ENCODE measurements at regions not wholly inside any gene's neighbourhood (a gene's known extent, or its start where the extent isn't known, plus 50 kb on each side); places are given as distances from the start of the nearest gene placed in this dataset.

GRCh38 chr6:168192901-168193815, 114.1 kb upstream of the FRMD1 start:
- Histone ChIP-seq H3K27ac (ENCODE audit: control insufficient read depth, insufficient read depth, low read length) (no peak overlapping the region), H3K36me3 (ENCODE audit: control insufficient read depth in 2 of 2, extremely low read depth in 1 of 2, insufficient read depth in 2 of 2, low read length in 2 of 2) (no peaks in the 10 kb centered on the region), H3K9me3 (ENCODE audit: control insufficient read depth, low read depth, low read length) (no peaks in the 10 kb centered on the region), H3K27me3 (ENCODE audit: control insufficient read depth, extremely low read depth, insufficient read depth, low read length) (peaks cover 6% of the 10 kb centered on the region), H3K4me2 (ENCODE audit: control insufficient read depth, extremely low read depth, insufficient read depth, low read depth, low read length) (no peak overlapping the region), H3K9ac (ENCODE audit: control insufficient read depth, extremely low read depth, insufficient read depth, low read length) (no peak overlapping the region), H4K20me1 (ENCODE audit: control insufficient read depth, extremely low read depth, insufficient read depth, low read length) (no peaks in the 10 kb centered on the region), H3K79me2 (ENCODE audit: control insufficient read depth, insufficient read depth, low read length) (no peaks in the 10 kb centered on the region), H2AFZ (ENCODE audit: control insufficient read depth, low read length) (no peak overlapping the region), H3K4me1 (ENCODE audit: control insufficient read depth, extremely low read depth, insufficient read depth, low read length) (no peaks in the 10 kb centered on the region), H3K4me3 (ENCODE audit: control insufficient read depth in 2 of 3, extremely low read depth in 1 of 3, insufficient read depth in 2 of 3, low read depth in 1 of 3, low read length in 3 of 3) (no peak overlapping the region), H3K9me1 (ENCODE audit: control insufficient read depth, extremely low read depth, insufficient read depth, low read length) (no peaks in the 10 kb centered on the region)
- no peak for TF ChIP-seq CTCF (optimal IDR thresholded peaks at IDR 0.05 in 1 of 3, IDR thresholded peaks at IDR 0.05 in 1 of 3, conservative IDR thresholded peaks at IDR 0.05 in 1 of 3; ENCODE audit: extremely low read depth in 1 of 3, insufficient read depth in 2 of 3, low read length in 3 of 3)
- dilution Hi-C loops (cut with MboI; ENCODE audit: extremely low pct_ligation_motif_present, low sequenced_read_pairs): no loop called here
- DNase-seq (ENCODE audit: low read depth, low spot score): no peak
- no peak for FAIRE-seq

- H3K79me2 ChIP-seq (ENCODE audit: control insufficient read depth, insufficient read depth, low read length): no peaks in the 10 kb centered on the region
- H2AFZ ChIP-seq (ENCODE audit: control insufficient read depth, low read length): no peak overlapping the region
- H3K27ac ChIP-seq (ENCODE audit: control insufficient read depth, insufficient read depth, low read length): no peak overlapping the region
- no peak overlapping the region for H3K4me2 ChIP-seq (ENCODE audit: control insufficient read depth, extremely low read depth, insufficient read depth, low read depth, low read length)
- H3K4me3 ChIP-seq (ENCODE audit: control insufficient read depth in 2 of 3, extremely low read depth in 1 of 3, insufficient read depth in 2 of 3, low read depth in 1 of 3, low read length in 3 of 3): no peak overlapping the region
- H3K9me3 ChIP-seq (ENCODE audit: control insufficient read depth, low read depth, low read length): no peaks in the 10 kb centered on the region
- H3K27me3 ChIP-seq (ENCODE audit: control insufficient read depth, extremely low read depth, insufficient read depth, low read length): peaks cover 6% of the 10 kb centered on the region
- H3K9me1 ChIP-seq (ENCODE audit: control insufficient read depth, extremely low read depth, insufficient read depth, low read length): no peaks in the 10 kb centered on the region
- H3K4me1 ChIP-seq (ENCODE audit: control insufficient read depth, extremely low read depth, insufficient read depth, low read length): no peaks in the 10 kb centered on the region
- TF ChIP-seq CTCF (optimal IDR thresholded peaks at IDR 0.05 in 1 of 3, IDR thresholded peaks at IDR 0.05 in 1 of 3, conservative IDR thresholded peaks at IDR 0.05 in 1 of 3; ENCODE audit: extremely low read depth in 1 of 3, insufficient read depth in 2 of 3, low read length in 3 of 3) (no peak), EZH2 (IDR thresholded peaks at IDR 0.05; ENCODE audit: low read length) (no peak)
- dilution Hi-C loops (cut with MboI; ENCODE audit: extremely low pct_ligation_motif_present, low sequenced_read_pairs): no loop called here
- H3K9ac ChIP-seq (ENCODE audit: control insufficient read depth, extremely low read depth, insufficient read depth, low read length): no peak overlapping the region
- H4K20me1 ChIP-seq (ENCODE audit: control insufficient read depth, extremely low read depth, insufficient read depth, low read length): no peaks in the 10 kb centered on the region
- FAIRE-seq (no peak), DNase-seq (ENCODE audit: low read depth, low spot score) (no peak)
- no peaks in the 10 kb centered on the region for H3K36me3 ChIP-seq (ENCODE audit: control insufficient read depth in 2 of 2, extremely low read depth in 1 of 2, insufficient read depth in 2 of 2, low read length in 2 of 2)
Observed at GRCh38 chr6:168192195-168192900, 113.3 kb upstream of the FRMD1 start.
